ENCODE measurements at regions not wholly inside any gene's neighbourhood (a gene's known extent, or its start where the extent isn't known, plus 50 kb on each side); places are given as distances from the start of the nearest gene placed in this dataset.

DNA sequence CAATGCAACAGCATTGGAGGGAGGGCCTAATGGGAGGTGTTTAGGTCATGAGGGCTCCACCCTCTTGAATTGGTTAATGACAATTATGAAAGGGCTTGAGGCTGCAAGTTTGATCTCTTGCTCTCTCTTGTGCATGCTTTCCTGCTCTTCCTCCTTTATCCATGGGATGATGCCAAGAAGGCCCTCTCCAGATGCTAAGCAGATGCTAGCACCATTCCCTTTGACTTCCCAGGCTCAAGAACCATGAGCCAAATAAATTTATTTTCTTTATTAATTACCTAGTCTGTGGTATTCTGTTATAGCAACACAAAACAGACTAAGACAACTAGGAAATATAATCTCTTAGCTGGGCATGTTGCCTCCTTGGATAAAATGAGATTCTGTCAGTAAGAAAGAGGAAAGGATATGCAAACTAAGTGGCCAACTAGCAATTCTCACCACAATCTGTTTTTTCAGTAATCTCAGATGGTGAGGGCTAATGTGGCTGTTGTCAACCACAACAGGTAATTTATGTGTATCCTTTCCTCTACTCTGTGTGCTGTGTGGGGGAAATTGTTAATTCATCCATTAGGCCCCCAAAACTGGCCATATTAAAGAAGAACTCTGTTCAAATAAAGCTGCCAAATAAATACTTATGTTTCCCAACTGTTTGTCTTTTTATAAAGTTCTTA lies 269.1 kb upstream of the CD180 start:
- Histone ChIP-seq H3K9me3 (ENCODE audit: control insufficient read depth, low read depth, low read length) (no peaks in the 10 kb centered on the region), H2AFZ (ENCODE audit: control insufficient read depth, low read length) (no peak overlapping the region), H3K36me3 (ENCODE audit: control insufficient read depth in 2 of 2, extremely low read depth in 1 of 2, insufficient read depth in 2 of 2, low read length in 2 of 2) (no peaks in the 10 kb centered on the region), H3K4me2 (ENCODE audit: control insufficient read depth, extremely low read depth, insufficient read depth, low read depth, low read length) (no peak overlapping the region), H3K4me1 (ENCODE audit: control insufficient read depth, extremely low read depth, insufficient read depth, low read length) (no peaks in the 10 kb centered on the region), H3K4me3 (ENCODE audit: control insufficient read depth in 2 of 3, extremely low read depth in 1 of 3, insufficient read depth in 2 of 3, low read depth in 1 of 3, low read length in 3 of 3) (no peak overlapping the region), H3K9ac (ENCODE audit: control insufficient read depth, extremely low read depth, insufficient read depth, low read length) (no peak overlapping the region), H3K27ac (ENCODE audit: control insufficient read depth, insufficient read depth, low read length) (no peak overlapping the region), H3K27me3 (ENCODE audit: control insufficient read depth, extremely low read depth, insufficient read depth, low read length) (no peaks in the 10 kb centered on the region), H3K79me2 (ENCODE audit: control insufficient read depth, insufficient read depth, low read length) (no peaks in the 10 kb centered on the region), H4K20me1 (ENCODE audit: control insufficient read depth, extremely low read depth, insufficient read depth, low read length) (no peaks in the 10 kb centered on the region), H3K9me1 (ENCODE audit: control insufficient read depth, extremely low read depth, insufficient read depth, low read length) (no peaks in the 10 kb centered on the region)
- FAIRE-seq (no peak), DNase-seq (ENCODE audit: low read depth, low spot score) (no peak)
- no peak for TF ChIP-seq EZH2 (IDR thresholded peaks at IDR 0.05; ENCODE audit: low read length)
- TF ChIP-seq, protein P1, sequence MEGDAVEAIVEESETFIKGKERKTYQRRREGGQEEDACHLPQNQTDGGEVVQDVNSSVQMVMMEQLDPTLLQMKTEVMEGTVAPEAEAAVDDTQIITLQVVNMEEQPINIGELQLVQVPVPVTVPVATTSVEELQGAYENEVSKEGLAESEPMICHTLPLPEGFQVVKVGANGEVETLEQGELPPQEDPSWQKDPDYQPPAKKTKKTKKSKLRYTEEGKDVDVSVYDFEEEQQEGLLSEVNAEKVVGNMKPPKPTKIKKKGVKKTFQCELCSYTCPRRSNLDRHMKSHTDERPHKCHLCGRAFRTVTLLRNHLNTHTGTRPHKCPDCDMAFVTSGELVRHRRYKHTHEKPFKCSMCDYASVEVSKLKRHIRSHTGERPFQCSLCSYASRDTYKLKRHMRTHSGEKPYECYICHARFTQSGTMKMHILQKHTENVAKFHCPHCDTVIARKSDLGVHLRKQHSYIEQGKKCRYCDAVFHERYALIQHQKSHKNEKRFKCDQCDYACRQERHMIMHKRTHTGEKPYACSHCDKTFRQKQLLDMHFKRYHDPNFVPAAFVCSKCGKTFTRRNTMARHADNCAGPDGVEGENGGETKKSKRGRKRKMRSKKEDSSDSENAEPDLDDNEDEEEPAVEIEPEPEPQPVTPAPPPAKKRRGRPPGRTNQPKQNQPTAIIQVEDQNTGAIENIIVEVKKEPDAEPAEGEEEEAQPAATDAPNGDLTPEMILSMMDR (optimal IDR thresholded peaks at IDR 0.05 in 1 of 3, IDR thresholded peaks at IDR 0.05 in 1 of 3, conservative IDR thresholded peaks at IDR 0.05 in 1 of 3; ENCODE audit: extremely low read depth in 1 of 3, insufficient read depth in 2 of 3, low read length in 3 of 3) = no peak
- dilution Hi-C loops (cut with MboI; ENCODE audit: extremely low pct_ligation_motif_present, low sequenced_read_pairs) = no loop called here

DNA sequence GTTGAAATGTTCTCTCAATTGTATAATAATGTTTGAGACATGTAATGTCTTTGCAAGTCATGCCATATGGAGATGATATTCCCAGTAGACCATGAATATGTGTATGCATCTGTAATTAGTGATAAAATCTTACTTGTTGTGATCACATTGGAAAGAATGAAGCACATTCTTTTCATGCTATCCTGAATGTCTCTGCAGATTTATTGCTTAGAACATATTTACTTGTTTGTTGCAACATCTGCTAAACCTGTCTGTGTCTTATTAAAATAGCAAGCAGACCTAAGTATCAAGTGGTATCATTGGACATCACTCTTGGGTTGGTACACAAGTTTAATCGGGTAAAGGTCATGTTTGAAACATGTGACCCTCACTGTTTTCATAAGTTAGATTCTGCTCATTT lies 265.5 kb upstream of the CD180 start:
- no peaks in the 10 kb centered on the region for H4K20me1 ChIP-seq (ENCODE audit: control insufficient read depth, extremely low read depth, insufficient read depth, low read length)
- H3K9me1 ChIP-seq (ENCODE audit: control insufficient read depth, extremely low read depth, insufficient read depth, low read length) = no peaks in the 10 kb centered on the region
- DNase-seq (ENCODE audit: low read depth, low spot score) (no peak), FAIRE-seq (no peak)
- no peak overlapping the region for H3K9ac ChIP-seq (ENCODE audit: control insufficient read depth, extremely low read depth, insufficient read depth, low read length)
- H3K27me3 ChIP-seq (ENCODE audit: control insufficient read depth, extremely low read depth, insufficient read depth, low read length) = no peaks in the 10 kb centered on the region
- no peak overlapping the region for H3K27ac ChIP-seq (ENCODE audit: control insufficient read depth, insufficient read depth, low read length)
- dilution Hi-C loops (cut with MboI; ENCODE audit: extremely low pct_ligation_motif_present, low sequenced_read_pairs) = no loop called here
- H3K9me3 ChIP-seq (ENCODE audit: control insufficient read depth, low read depth, low read length) = no peaks in the 10 kb centered on the region
- no peak overlapping the region for H2AFZ ChIP-seq (ENCODE audit: control insufficient read depth, low read length)
- no peaks in the 10 kb centered on the region for H3K79me2 ChIP-seq (ENCODE audit: control insufficient read depth, insufficient read depth, low read length)
- H3K36me3 ChIP-seq (ENCODE audit: control insufficient read depth in 2 of 2, extremely low read depth in 1 of 2, insufficient read depth in 2 of 2, low read length in 2 of 2) = no peaks in the 10 kb centered on the region
- H3K4me1 ChIP-seq (ENCODE audit: control insufficient read depth, extremely low read depth, insufficient read depth, low read length) = no peaks in the 10 kb centered on the region
- TF ChIP-seq EZH2 (IDR thresholded peaks at IDR 0.05; ENCODE audit: low read length) = no peak
- TF ChIP-seq, protein P1 (optimal IDR thresholded peaks at IDR 0.05 in 1 of 3, IDR thresholded peaks at IDR 0.05 in 1 of 3, conservative IDR thresholded peaks at IDR 0.05 in 1 of 3; ENCODE audit: extremely low read depth in 1 of 3, insufficient read depth in 2 of 3, low read length in 3 of 3) = no peak
- H3K4me3 ChIP-seq (ENCODE audit: control insufficient read depth in 2 of 3, extremely low read depth in 1 of 3, insufficient read depth in 2 of 3, low read depth in 1 of 3, low read length in 3 of 3) = no peak overlapping the region
- no peak overlapping the region for H3K4me2 ChIP-seq (ENCODE audit: control insufficient read depth, extremely low read depth, insufficient read depth, low read depth, low read length)
